WTC11 (cell line): ENCODE measurements at regions not wholly inside any gene's neighbourhood (a gene's known extent, or its start where the extent isn't known, plus 50 kb on each side); places are given as distances from the start of the nearest gene placed in this dataset.

Experiments used
- CREB1 ChIP-seq: sonication (generic); formaldehyde crosslinking; IDR thresholded peaks from 2 replicates; pipeline ENCODE4 v1.8.0; 2023; ENCODE audit warnings: mild to moderate bottlenecking, missing genetic modification reagents
- CTCF ChIP-seq: fragments of 200-600 bp; IDR thresholded peaks from 2 replicates; pipeline ENCODE4 v1.8.0; 2022; ENCODE audit warnings: antibody characterized with exemption
- E2F1 ChIP-seq: sonication (generic); formaldehyde crosslinking; IDR thresholded peaks from 2 replicates; pipeline ENCODE4 v1.8.0; 2022; ENCODE audit warnings: mild to moderate bottlenecking, missing genetic modification reagents
- ESRRA ChIP-seq: sonication (generic); formaldehyde crosslinking; IDR thresholded peaks from 2 replicates; pipeline ENCODE4 v1.8.1; 2022; ENCODE audit warnings: mild to moderate bottlenecking, missing genetic modification reagents, borderline replicate concordance
- FOXK1 ChIP-seq: sonication (generic); formaldehyde crosslinking; IDR thresholded peaks from 2 replicates; pipeline ENCODE4 v1.8.0; 2022; ENCODE audit warnings: mild to moderate bottlenecking, moderate library complexity, missing genetic modification reagents
- JUN ChIP-seq: sonication (generic); formaldehyde crosslinking; IDR thresholded peaks from 2 replicates; pipeline ENCODE4 v1.8.0; 2023; ENCODE audit warnings: mild to moderate bottlenecking, missing genetic modification reagents
- KAT7 ChIP-seq: sonication (generic); formaldehyde crosslinking; IDR thresholded peaks from 2 replicates; pipeline ENCODE4 v1.8.1; 2023; ENCODE audit warnings: missing genetic modification reagents, mild to moderate bottlenecking, borderline replicate concordance
- MAX ChIP-seq: sonication (generic); formaldehyde crosslinking; IDR thresholded peaks from 2 replicates; pipeline ENCODE4 v1.8.0; 2022; ENCODE audit warnings: mild to moderate bottlenecking, missing genetic modification reagents
- NR1H2 ChIP-seq: sonication (generic); formaldehyde crosslinking; IDR thresholded peaks from 2 replicates; pipeline ENCODE4 v1.9.0; 2021; ENCODE audit warnings: mild to moderate bottlenecking, moderate library complexity, missing genetic modification reagents
- NR3C1 ChIP-seq: sonication (generic); formaldehyde crosslinking; conservative IDR thresholded peaks from 2 replicates; pipeline ENCODE4 v1.8.1; 2023; ENCODE audit warnings: low read depth, mild to moderate bottlenecking, missing genetic modification reagents
- RORB ChIP-seq: fragments of 250-450 bp; sonication (Bioruptor Pico); IDR thresholded peaks from 2 replicates; pipeline ENCODE4 v1.9.0; 2021; ENCODE audit warnings: mild to moderate bottlenecking
- TF ChIP-seq, protein P1 (sequence below): fragments of 250-450 bp; sonication (Bioruptor Pico); IDR thresholded peaks from 2 replicates; pipeline ENCODE4 v2.1.2; 2022; ENCODE audit warnings: mild to moderate bottlenecking, moderate library complexity
- TF ChIP-seq, protein P2 (sequence below): sonication (generic); formaldehyde crosslinking; IDR thresholded peaks from 2 replicates; pipeline ENCODE4 v1.8.1; 2022; ENCODE audit warnings: mild to moderate bottlenecking, missing genetic modification reagents, moderate library complexity, borderline replicate concordance
- TF ChIP-seq, protein P3 (sequence below): sonication (generic); formaldehyde crosslinking; IDR thresholded peaks from 2 replicates; pipeline ENCODE4 v1.8.0; 2023; ENCODE audit warnings: missing genetic modification reagents

DNA sequence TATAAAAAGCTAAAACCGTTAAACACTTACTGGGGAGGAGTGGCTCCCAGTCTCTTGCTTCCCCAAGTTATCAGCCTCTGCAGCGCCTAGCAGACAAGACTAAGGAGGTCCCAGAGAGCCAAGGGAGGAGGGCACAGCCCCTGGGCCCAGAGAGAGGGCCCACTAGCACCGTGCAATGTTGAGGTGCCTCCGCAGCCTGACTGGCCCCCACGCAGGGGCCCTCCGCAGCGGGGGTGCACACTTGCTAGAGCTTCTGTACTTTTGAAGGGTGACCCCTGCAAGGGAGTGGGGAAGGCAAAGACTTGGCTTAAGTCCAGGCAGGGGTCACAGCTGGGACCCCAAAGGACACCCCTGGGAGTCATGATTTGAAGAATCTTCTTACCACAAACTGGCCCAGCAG is 98.0 kb downstream of the ADAMTS15 start:
- TF ChIP-seq RORB (CRISPR knock-in tag) (no peak), NR1H2 (CRISPR knock-in tag) (no peak), FOXK1 (no peak), JUN (CRISPR knock-in tag) (no peak), CREB1 (CRISPR knock-in tag) (no peak), E2F1 (CRISPR knock-in tag) (no peak), CTCF (no peak), MAX (CRISPR knock-in tag) (no peak), ESRRA (no peak), NR3C1 (no peak), KAT7 (CRISPR knock-in tag) (no peak)
- TF ChIP-seq, protein P1, sequence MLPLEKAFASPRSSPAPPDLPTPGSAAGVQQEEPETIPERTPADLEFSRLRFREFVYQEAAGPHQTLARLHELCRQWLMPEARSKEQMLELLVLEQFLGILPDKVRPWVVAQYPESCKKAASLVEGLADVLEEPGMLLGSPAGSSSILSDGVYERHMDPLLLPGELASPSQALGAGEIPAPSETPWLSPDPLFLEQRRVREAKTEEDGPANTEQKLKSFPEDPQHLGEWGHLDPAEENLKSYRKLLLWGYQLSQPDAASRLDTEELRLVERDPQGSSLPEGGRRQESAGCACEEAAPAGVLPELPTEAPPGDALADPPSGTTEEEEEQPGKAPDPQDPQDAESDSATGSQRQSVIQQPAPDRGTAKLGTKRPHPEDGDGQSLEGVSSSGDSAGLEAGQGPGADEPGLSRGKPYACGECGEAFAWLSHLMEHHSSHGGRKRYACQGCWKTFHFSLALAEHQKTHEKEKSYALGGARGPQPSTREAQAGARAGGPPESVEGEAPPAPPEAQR (CRISPR knock-in tag) = no peak
- TF ChIP-seq, protein P2, sequence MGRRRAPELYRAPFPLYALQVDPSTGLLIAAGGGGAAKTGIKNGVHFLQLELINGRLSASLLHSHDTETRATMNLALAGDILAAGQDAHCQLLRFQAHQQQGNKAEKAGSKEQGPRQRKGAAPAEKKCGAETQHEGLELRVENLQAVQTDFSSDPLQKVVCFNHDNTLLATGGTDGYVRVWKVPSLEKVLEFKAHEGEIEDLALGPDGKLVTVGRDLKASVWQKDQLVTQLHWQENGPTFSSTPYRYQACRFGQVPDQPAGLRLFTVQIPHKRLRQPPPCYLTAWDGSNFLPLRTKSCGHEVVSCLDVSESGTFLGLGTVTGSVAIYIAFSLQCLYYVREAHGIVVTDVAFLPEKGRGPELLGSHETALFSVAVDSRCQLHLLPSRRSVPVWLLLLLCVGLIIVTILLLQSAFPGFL (CRISPR knock-in tag) = no peak
- TF ChIP-seq, protein P3, sequence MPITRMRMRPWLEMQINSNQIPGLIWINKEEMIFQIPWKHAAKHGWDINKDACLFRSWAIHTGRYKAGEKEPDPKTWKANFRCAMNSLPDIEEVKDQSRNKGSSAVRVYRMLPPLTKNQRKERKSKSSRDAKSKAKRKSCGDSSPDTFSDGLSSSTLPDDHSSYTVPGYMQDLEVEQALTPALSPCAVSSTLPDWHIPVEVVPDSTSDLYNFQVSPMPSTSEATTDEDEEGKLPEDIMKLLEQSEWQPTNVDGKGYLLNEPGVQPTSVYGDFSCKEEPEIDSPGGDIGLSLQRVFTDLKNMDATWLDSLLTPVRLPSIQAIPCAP = no peak
